Activated effector memory CD4-positive, alpha-beta T cell treated with Interleukin-2 at 50 U/mL for 16 hours (primary cell): ENCODE measurements at regions not wholly inside any gene's neighbourhood (a gene's known extent, or its start where the extent isn't known, plus 50 kb on each side); places are given as distances from the start of the nearest gene placed in this dataset.

Experiments
- DNase-seq: peaks from one replicate; pipeline ENCODE4 v3.0.0-alpha.2; 2020

GRCh38 chr2:2703172-2703571 lies 372.1 kb upstream of the MYT1L start:
- DNase-seq, result no peak

DNA sequence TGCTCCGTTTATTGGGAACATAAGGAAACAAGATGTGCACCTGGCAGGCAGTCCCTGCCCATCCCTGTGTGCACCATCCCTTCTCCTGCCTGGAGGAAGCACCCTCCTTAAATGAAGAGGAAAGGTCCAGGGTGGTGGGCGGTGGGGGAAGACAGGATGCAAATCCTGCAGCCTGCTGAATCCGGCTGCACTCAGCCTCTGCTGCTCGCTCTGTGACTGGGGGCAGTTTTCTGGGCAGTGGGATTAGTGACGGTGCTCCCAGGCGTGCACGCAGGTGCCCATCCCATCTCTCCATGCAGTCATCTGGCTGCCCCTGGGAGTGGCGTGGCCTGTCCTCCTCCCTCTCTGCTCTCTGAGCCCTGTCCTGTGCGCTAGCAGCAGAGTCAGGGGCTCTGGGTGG lies 371.3 kb upstream of the MYT1L start:
- DNase-seq, result no peak

DNA sequence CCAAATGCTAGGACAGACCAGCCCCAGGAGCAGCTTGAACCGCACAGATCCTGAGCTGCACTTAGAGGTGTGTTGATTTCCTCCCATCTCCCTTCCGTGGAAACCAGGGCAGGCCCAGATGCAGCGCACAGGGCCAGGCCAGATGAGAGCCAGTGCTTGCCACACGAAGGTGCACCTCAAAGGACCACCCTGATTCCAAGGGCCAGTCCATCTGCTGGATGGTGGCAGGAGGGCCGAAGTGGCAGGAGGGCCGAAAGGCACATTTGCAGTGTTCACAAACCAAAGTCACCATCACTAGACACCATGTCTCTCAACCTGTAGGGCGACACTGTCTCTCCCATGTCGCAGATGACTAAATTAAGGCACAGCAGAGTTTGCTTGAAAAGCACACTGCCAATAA lies 370.7 kb upstream of the MYT1L start:
- no peak for DNase-seq

DNA sequence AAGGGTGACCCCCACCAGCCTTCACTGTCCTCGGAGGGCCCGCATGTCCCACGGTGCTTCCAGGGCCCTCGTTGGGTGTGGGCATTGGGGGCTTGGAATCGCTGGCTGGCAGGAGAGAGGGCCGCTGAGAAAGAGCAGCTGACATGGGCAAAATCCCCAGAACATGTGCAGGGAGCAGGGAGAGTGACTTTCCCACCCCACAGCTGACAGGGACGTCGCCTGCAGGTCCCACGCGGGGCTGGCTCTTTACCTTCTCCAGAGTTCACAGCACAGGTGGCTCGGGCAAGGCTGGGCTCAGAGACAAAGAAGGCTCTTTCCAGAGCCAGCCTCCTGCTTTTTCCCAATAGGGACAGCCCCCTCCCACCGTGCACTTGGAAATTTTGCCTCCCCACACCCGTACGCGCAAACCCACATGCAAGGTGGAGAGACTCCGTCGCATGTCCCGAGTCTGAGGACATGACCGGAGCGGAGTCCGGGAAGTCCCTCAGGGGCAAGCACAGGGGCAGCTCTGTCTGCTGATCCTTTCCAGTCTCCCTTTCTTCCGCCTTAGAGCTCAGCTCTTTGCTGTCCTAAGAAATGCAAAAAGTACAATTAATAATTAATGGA lies 370.2 kb upstream of the MYT1L start:
- DNase-seq, result no peak

DNA sequence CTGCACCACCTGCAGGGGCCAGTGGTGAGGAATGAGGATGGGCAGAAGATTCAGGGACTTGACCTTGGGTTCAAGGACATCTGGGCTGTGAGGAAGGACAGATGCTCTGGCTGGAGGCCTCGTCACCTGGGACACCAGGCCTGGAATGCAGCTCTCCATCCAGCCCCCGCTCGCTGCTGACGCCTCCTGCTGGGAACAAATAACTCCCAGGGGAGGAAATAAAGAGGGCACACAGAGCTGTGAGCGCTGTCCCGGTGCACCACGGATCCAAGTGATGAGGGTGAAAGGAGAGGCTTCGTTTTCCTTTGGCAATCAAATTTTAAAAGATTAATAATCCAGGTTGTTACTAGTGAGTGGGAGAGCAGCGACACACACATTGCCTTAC lies 368.0 kb upstream of the MYT1L start:
- no peak for DNase-seq

- no peak for DNase-seq
Observed at GRCh38 chr2:2698182-2699120, 367.4 kb upstream of the MYT1L start.

- no peak for DNase-seq
Observed at GRCh38 chr2:2696733-2697455, 365.8 kb upstream of the MYT1L start.

GRCh38 chr2:2696325-2696724 lies 365.2 kb upstream of the MYT1L start:
- DNase-seq, result no peak

DNA sequence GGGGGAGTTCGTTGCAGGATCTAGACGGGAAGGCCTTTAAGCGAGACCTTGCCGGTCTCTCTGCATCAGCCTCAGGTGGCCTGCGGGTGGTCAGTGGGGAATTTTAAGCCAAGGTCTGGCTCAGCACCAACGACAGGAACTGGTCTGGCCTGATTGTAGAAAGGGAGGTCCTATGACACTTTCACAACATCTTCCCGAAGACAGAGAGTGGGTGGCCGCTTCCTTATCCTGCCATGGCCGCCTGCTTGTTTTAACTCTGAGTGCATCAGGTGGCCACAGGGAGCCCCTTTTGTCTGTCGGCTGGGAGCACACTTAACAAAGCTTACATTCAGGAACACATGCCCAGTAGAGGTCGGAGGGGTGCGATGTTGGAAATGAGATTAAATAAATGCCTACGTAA lies 363.7 kb upstream of the MYT1L start:
- no peak for DNase-seq

- DNase-seq, result no peak
Observed at GRCh38 chr2:2692599-2693389, 361.7 kb upstream of the MYT1L start.

- DNase-seq, result no peak
Observed at GRCh38 chr2:2691419-2691818, 360.3 kb upstream of the MYT1L start.

DNA sequence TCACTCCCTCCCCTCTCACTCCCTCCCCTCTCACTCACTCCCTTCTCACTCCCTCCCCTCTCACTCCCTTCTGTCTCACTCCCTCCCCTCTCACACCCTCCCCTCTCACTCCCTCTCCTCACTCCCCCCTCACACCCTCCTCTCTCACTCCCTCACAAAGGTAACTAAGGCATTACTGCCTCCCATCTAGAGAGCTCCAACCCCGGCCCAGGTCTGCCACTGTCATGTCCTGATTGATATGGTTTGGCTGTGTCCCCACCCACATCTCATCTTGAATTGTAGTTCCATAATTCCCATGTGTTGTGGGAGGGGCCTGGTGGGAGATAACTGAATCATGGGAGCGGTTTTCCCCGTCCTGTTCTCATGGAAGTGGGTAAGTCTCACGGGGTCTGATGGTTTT lies 359.9 kb upstream of the MYT1L start:
- DNase-seq, result no peak

- no peak for DNase-seq
Observed at GRCh38 chr2:2689306-2689705, 358.2 kb upstream of the MYT1L start.

- no peak for DNase-seq
Observed at GRCh38 chr2:2688254-2688653, 357.2 kb upstream of the MYT1L start.

GRCh38 chr2:2687745-2688144 lies 356.7 kb upstream of the MYT1L start:
- DNase-seq, result no peak

DNA sequence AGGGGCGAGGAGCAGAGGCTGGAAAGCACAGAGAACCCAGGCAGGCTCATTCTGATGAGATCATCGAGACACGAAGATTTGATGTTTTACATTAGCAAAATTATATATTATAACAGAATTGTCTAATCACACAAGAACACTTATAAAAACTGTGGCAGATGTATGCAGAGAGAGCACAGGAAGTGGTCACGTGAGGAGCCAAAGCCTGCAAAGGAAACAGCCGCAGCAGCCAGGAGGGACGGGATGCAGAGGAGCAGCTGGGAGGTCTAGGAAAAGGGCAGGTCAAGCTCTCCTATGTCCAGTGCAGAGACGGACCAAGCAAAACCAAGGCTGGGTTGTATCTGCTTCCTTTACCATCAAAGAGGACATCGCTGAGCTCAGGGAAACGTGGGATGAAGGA lies 355.1 kb upstream of the MYT1L start:
- DNase-seq, result no peak

GRCh38 chr2:2683606-2684224 lies 352.6 kb upstream of the MYT1L start:
- no peak for DNase-seq

- no peak for DNase-seq
Observed at GRCh38 chr2:2682700-2683342, 351.7 kb upstream of the MYT1L start.

- no peak for DNase-seq
Observed at GRCh38 chr2:2681711-2682251, 350.7 kb upstream of the MYT1L start.

- no peak for DNase-seq
Observed at GRCh38 chr2:2681085-2681484, 350.0 kb upstream of the MYT1L start.

- DNase-seq, result no peak
Observed at GRCh38 chr2:2674831-2675230, 343.8 kb upstream of the MYT1L start.

DNA sequence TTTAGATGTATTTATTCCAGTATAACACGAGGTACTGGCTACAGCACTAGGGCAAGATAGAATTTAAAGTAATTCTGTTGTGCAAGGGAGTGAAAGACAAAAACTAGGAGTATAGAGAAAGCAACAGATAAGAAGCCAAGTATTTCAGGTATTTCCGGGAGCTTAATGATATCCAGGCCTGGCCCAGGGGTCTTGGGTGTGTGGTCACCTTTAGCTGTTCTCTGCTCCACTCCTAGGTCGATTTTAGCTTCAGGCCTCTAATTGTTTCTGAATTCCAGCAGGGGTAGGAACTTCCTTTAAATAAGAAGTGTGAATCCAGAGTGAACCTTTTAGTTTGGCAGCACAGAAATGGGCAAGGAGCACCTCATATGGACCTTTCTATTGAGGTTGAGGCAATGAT lies 342.3 kb upstream of the MYT1L start:
- DNase-seq, result no peak
